ELR (cell line): ENCODE measurements at regions not wholly inside any gene's neighbourhood (a gene's known extent, or its start where the extent isn't known, plus 50 kb on each side); places are given as distances from the start of the nearest gene placed in this dataset.

Source experiments
- DNase-seq: peaks from one replicate; pipeline ENCODE4 v3.0.0-alpha.2; 2015; ENCODE audit warnings: low read depth

DNA sequence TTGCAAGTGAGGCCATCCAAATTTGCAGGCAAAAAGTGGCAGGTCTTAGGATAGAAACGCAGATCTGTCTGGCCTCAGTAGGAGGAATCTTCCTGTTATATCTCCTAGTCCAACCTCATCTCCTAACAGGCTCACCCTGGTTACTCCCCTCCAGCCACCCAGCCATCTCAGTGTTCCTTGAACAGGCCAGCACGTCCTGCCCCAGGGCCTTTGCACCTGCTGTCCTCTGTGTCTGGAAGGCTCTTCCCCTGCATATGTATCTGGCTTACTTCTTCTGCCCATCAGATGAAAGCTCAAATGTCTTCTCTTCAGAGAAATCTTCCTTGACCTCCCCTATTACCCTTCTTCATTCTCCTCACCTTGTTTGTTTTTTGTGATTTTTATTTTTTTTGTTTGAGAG is 107.3 kb upstream of the ALDH1B1 start:
- no peak for DNase-seq

DNA sequence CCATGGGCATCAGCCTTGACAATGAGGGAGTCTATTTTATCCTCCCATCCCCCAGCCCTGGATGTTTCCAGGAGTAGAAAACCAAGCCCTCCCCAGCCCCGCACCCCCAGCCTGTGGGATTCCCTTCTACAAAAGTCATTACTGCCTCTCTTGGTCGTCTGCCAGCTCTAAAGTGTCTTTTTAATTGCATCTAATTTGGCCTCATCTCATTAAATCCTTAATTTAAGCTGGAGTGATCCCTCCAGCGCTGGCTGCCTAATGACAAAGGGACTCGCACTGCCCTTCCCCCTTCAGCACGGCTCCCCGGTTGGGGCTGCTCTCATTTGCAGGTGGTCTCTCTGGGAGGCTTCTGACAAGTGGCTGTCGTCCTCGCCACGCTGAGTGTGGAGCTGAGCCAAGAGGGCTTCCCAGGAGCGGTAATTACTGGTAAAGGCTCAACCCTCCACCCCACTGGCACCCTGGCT is 107.9 kb upstream of the ALDH1B1 start:
- DNase-seq = no peak

GRCh38 chr9:38284039-38284575 is 108.4 kb upstream of the ALDH1B1 start:
- no peak for DNase-seq

DNA sequence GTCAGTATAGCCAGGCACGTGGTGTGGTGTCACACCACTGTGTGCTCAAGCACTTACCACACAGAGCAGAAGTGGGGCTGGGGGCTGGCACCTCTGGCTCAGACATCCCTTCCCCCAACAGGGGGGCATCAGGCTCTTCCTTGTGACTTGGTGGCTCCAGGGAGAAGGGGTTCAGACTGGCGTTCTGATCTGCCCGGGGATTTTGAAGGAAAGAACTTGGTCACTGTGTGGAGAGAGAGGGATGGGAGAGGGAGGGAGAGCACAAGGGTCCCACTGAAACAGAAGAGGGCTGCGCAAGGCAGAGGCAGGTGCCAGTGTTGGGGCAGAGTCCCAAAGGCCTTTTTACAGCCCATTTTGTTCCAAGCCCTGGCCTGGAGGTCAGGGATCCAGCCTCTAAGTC is 109.7 kb upstream of the ALDH1B1 start:
- DNase-seq = no peak

- no peak for DNase-seq
Measured at GRCh38 chr9:38281917-38282316, 110.6 kb upstream of the ALDH1B1 start.

GRCh38 chr9:38281196-38281595 is 111.3 kb upstream of the ALDH1B1 start:
- DNase-seq = no peak

DNA sequence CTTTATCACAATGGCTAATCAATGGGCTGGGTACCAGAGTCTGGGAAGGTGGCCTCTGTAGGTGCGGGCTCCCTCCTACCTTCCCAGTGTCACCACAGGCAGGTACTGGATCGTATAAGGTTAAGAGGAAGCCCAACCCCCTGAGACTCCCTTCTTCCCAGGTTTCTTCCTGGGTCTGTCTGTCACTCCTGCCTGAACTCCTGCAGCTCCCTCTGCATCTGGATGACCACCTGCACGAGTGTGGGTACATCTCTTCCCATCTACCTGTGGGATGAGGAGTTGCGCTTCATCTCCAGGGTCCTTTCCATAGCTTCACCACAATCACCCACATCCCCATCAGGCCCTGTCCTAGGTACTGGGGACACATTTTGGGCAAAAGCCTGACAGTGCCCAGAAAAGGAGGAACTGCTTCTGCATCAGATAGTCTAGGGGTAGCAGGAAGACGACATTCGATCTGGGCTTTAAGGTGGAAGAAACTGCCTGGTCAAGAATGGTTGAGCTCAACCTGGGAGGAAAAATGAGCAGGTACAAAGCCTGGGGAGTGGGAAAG is 112.2 kb upstream of the ALDH1B1 start:
- no peak for DNase-seq

DNA sequence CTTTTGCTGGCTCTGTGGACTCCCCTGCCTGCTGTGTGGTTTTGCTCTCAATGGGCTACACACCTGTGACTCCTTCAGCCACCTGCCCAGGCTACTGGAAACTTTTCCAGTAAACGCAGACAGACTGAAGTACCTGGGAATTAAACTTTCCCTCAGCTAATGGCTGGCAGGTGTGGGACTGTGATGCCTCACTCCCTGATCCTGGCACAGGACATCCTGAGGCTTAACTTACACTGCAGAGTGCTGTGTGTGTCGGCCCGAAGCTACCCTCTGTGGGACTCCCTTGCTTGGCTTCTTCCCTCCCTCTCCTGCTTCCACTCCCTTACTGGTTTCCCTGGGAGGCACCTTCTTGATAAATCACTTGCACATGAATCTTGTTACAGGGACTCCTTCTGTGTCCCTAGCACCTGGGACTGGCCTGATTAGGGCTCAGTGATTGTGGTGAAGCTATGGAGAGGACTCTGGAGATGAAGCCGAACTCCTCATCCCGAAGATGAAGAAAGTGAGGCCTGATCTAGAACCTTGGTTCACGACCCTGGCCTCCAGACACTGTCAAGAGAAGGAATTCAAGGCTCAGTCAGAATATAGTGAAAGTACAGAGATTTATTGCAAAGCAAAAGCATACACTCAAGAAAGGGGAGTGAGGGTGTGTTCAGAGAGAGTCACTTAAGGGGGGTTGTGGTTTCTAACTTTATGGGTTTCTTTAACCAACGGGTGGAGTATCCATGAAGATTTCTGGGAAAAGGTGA is 113.4 kb upstream of the ALDH1B1 start:
- DNase-seq = no peak

DNA sequence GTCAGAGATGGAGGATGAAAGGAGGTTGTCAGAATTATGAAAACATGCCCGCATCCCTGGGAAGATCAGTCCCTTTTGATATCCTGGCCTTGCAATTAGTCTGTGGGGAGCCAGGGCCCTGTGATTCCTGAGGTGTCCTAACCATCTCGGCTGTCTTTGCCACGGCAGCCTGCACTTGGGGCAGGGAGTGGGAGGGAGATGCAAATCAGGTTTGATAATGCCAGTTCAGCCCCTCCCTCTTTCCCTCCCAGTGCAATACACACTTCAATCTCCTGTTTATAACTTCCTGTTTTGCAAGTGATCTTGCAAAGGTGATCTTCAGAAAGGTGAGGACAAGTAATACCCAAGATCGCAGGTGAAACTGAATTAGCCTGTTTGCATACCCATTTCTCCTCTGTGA is 114.0 kb upstream of the ALDH1B1 start:
- DNase-seq = no peak

- DNase-seq = peak; percentile 15
Measured at GRCh38 chr9:38277601-38278200, 114.8 kb upstream of the ALDH1B1 start.

- peak; percentile 5 for DNase-seq
Measured at GRCh38 chr9:38276771-38277439, 115.6 kb upstream of the ALDH1B1 start.

DNA sequence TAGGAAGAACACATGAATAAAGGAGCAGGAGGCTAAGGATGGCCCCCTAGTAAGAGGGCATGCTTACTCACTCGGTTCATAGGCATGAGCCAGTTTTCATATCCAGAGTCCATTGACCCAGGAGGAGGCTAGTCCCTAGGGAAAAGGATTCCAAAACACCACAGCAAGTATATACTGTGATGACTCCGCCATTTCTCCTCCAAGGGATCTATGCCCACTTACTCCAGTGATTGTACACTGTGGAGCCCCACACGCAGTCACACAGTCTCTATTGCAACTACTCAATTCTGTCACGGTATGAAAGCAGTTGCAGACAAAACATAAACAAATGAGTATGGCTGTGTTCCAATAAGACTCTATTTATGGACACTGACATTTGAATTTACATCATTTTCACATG is 117.7 kb upstream of the ALDH1B1 start:
- DNase-seq = no peak

DNA sequence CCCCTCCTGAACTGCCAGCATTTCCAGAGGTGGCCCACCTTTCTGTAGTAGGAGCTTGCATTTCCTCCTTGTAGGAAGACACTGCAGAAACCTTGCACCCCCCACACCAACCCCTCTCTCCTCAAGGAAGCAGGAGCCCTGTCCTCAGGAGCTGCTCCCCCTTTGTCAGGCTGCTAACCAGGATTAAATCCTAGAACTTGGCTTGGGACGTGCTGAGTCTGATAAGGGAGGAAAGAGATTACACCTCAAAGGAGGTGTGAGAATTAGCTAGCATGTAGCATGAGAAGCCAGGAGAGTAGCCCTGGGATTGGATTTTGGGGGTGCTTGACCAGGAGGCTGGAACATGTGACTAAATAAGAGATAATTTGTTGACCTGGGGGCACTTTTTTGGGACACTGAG is 119.8 kb upstream of the ALDH1B1 start:
- no peak for DNase-seq

GRCh38 chr9:38271666-38272241 is 120.7 kb upstream of the ALDH1B1 start:
- no peak for DNase-seq

DNA sequence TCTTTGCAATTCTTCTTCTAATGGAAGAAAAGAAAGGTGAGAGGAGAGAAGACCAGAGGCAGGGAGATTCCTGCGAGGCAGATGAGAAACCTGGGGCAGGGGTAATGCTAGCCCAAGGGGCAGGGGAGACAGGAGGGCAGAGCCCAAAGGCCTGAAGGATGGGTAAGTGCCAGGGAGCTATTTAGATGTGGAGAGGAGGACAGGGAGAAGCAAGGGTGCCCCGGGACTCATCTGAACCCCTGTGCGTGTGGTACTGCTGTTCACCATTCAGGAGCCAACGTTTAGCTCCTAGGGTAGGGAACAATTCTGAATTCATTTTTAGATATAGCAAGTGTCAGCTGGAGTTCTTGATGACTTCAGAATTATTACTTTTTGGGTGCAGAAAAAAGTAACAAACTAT is 122.7 kb upstream of the ALDH1B1 start:
- DNase-seq = no peak

GRCh38 chr9:38263532-38263931 is 129.0 kb upstream of the ALDH1B1 start:
- peak; percentile 50 for DNase-seq

DNA sequence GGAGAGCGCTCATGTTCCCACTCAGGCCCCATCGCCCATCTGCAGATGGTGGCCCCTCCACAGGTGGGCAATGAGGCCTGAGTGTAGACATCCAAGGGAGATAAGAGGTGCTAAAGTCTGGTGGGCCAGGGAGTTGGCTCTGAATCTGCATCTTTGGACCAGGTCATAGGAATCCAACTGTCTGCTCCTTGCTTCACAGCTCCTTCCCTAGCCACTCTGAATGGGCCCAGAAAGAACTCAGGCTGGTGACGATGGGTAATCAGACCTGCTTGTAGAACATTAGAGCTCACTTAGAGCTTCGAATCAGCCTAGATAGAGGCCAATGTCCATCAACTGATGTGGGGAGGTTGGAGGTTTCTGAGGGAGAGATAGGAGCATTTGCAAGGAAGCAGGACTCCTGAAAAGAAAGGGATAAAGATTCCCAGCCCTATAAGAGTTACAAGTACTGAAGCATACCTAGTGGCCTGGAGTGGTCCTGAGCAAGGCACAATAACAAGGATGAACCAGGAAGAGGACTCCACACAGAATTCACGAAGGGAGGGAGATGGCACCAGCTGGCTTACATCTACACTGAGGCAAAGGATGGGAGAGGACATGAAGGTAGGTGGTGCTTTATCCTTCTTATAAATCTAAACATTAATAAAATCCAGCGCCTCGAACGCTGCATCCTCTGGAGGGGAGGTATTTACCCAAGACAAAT is 132.8 kb upstream of the ALDH1B1 start:
- no peak for DNase-seq

DNA sequence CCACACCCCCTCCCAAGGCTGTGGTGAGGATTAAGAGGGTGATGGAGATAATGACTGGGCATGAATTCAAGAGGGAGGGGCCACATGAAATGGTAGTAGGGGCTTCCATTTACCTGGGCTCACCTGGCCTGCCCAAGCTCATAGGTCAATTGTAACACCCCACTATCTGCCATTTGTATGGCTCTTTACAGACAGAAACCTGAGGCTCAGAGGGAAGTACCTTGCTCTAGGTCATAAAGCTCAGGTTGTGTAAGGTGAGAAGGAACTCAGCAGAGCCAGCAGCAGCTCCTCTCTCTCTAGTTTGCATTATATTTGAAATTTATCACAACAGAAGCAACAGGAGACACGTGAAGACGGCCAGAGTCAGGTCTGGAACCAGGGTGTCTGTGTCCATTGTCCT is 133.4 kb upstream of the ALDH1B1 start:
- no peak for DNase-seq

- no peak for DNase-seq
Measured at GRCh38 chr9:38257626-38258215, 134.8 kb upstream of the ALDH1B1 start.

- DNase-seq = no peak
Measured at GRCh38 chr9:38256461-38256860, 136.0 kb upstream of the ALDH1B1 start.

DNA sequence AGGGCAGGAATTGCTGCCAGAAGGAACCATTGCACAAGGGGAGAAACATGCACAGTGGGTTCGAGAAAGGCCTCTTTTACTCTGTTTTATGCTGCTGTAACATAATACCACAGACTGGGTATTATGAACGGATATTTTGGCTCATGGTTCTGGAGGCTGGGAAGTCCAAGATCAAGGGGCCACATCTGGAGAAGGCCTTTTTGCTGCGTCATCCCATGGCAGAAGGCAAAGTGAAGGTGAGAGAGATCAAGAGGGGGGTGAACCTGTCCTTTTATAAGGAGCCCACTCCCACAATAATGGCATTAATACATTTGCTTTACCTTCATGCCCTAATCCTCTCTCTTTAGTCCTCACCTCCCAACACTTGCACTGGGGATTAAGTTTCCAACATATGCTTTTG is 136.9 kb upstream of the ALDH1B1 start:
- no peak for DNase-seq
